GM23338 (cell line): ENCODE measurements at regions not wholly inside any gene's neighbourhood (a gene's known extent, or its start where the extent isn't known, plus 50 kb on each side); places are given as distances from the start of the nearest gene placed in this dataset.

ENCODE experiments used
- CTCF ChIP-seq, 2 experiments: fragments of 200-600 bp in 1 of 2; sonication (generic) in 1 of 2; conservative IDR thresholded peaks; 2 replicates each; pipeline versions ENCODE4 v1.5.1 to v1.6.1; 2016 to 2017; ENCODE audit warnings: antibody characterized with exemption in 2 of 2, low read depth in 2 of 2, mild to moderate bottlenecking in 2 of 2, moderate library complexity in 1 of 2
- ETS1 ChIP-seq: IDR thresholded peaks from 2 replicates; pipeline ENCODE4 v1.6.1; 2016; ENCODE audit warnings: antibody characterized with exemption
- EZH2 ChIP-seq: fragments of 200-600 bp; sonication (generic); IDR thresholded peaks from one replicate; pipeline ENCODE4 v1.8.0; 2017; ENCODE audit warnings: antibody characterized with exemption, mild to moderate bottlenecking, low read depth; ENCODE audit not compliant: unreplicated experiment
- REST ChIP-seq: IDR thresholded peaks from one replicate; pipeline ENCODE4 v1.6.1; 2018; ENCODE audit warnings: antibody characterized with exemption; ENCODE audit not compliant: unreplicated experiment
- ZNF114 ChIP-seq: fragments of 250-450 bp; sonication (Bioruptor Pico); IDR thresholded peaks from 2 replicates; pipeline ENCODE4 v1.5.0; 2020; ENCODE audit warnings: mild to moderate bottlenecking, moderate library complexity

GRCh38 chr12:17691369-17691768 is 398.6 kb downstream of the RERGL start:
- TF ChIP-seq EZH2 (no peak), CTCF (conservative IDR thresholded peaks at IDR 0.05; ENCODE audit: low read depth in 2 of 2) (no peak), ETS1 (no peak), ZNF114 (CRISPR knock-in tag) (no peak), REST (no peak)
